Liver (tissue), 7 donors: ENCODE measurements at regions not wholly inside any gene's neighbourhood (a gene's known extent, or its start where the extent isn't known, plus 50 kb on each side); places are given as distances from the start of the nearest gene placed in this dataset.

ENCODE experiments used
- DNase-seq: peaks from one replicate; pipeline ENCODE4 v3.0.0-alpha.2; 2017; ENCODE audit warnings: low spot score
- H3K27ac ChIP-seq, 2 donors: one replicate each; pipeline ENCODE4 v1.7.0; 2013; ENCODE audit warnings: inconsistent platforms in 2 of 2, low read length in 2 of 2, control low read depth in 1 of 2, low read depth in 1 of 2, mild to moderate bottlenecking in 1 of 2
- H3K27me3 ChIP-seq, 4 donors: one replicate each; pipeline versions ENCODE4 v1.6.1 to v1.7.0; 2013; ENCODE audit warnings: low read length in 3 of 4, inconsistent platforms in 1 of 4, mild to moderate bottlenecking in 1 of 4, moderate library complexity in 1 of 4; ENCODE audit not compliant: control insufficient read depth in 4 of 4, insufficient read depth in 4 of 4
- H3K36me3 ChIP-seq, 4 donors: one replicate each; pipeline versions ENCODE4 v1.6.1 to v1.7.0; 2013; ENCODE audit warnings: low read length in 3 of 4, mild to moderate bottlenecking in 3 of 4, low read depth in 1 of 4, moderate library complexity in 1 of 4; ENCODE audit not compliant: control insufficient read depth in 4 of 4, insufficient read depth in 3 of 4
- H3K4me1 ChIP-seq, 4 donors: one replicate each; pipeline versions ENCODE4 v1.6.1 to v1.7.0; 2013; ENCODE audit warnings: low read length in 3 of 4, mild to moderate bottlenecking in 3 of 4, moderate library complexity in 1 of 4; ENCODE audit not compliant: control insufficient read depth in 4 of 4, insufficient read depth in 4 of 4
- H3K4me3 ChIP-seq, 3 donors: one replicate each; pipeline versions ENCODE4 v1.6.1 to v1.7.0; 2013; ENCODE audit warnings: low read length in 3 of 3, control low read depth in 1 of 3, low read depth in 1 of 3, mild to moderate bottlenecking in 1 of 3
- H3K9ac ChIP-seq, 2 donors: one replicate each; pipeline ENCODE4 v1.7.0; 2013; ENCODE audit warnings: low read length in 2 of 2, mild to moderate bottlenecking in 2 of 2, moderate library complexity in 2 of 2, control low read depth in 1 of 2, low read depth in 1 of 2
- H3K9me3 ChIP-seq, 4 donors: one replicate each; pipeline versions ENCODE4 v1.6.1 to v1.7.0; 2013; ENCODE audit warnings: low read length in 3 of 4; ENCODE audit not compliant: control insufficient read depth in 4 of 4
- EGR1 ChIP-seq, 2 donors: IDR thresholded peaks; 2 replicates each; pipeline ENCODE4 v1.6.1; 2016 to 2018; ENCODE audit warnings: antibody characterized with exemption in 2 of 2, low read depth in 2 of 2
- FOXA1 ChIP-seq: IDR thresholded peaks from 2 replicates; pipeline ENCODE4 v1.6.1; 2016; ENCODE audit warnings: antibody characterized with exemption
- FOXA2 ChIP-seq: IDR thresholded peaks from 2 replicates; pipeline ENCODE4 v1.6.1; 2016; ENCODE audit warnings: antibody characterized with exemption
- GABPA ChIP-seq, 2 donors: IDR thresholded peaks in 1 of 2; conservative IDR thresholded peaks in 1 of 2; 2 replicates each; pipeline ENCODE4 v1.6.1; 2016; ENCODE audit warnings: antibody characterized with exemption in 2 of 2, mild to moderate bottlenecking in 1 of 2, moderate library complexity in 1 of 2
- HNF4G ChIP-seq: IDR thresholded peaks from 2 replicates; pipeline ENCODE4 v1.6.1; 2016; ENCODE audit warnings: antibody characterized with exemption
- JUND ChIP-seq, 2 donors: IDR thresholded peaks; 2 replicates each; pipeline ENCODE4 v1.6.1; 2016; ENCODE audit warnings: antibody characterized with exemption in 2 of 2
- NR2F2 ChIP-seq: IDR thresholded peaks from 2 replicates; pipeline ENCODE4 v1.6.1; 2016; ENCODE audit warnings: antibody characterized with exemption
- RAD21 ChIP-seq, 2 donors: IDR thresholded peaks; 2 replicates each; pipeline ENCODE4 v1.6.1; 2016; ENCODE audit warnings: antibody characterized with exemption in 2 of 2, mild to moderate bottlenecking in 2 of 2
- RXRA ChIP-seq, 2 donors: IDR thresholded peaks; 2 replicates each; pipeline ENCODE4 v1.6.1; 2017 to 2018; ENCODE audit warnings: antibody characterized with exemption in 2 of 2, mild to moderate bottlenecking in 1 of 2
- TAF1 ChIP-seq: conservative IDR thresholded peaks from 2 replicates; pipeline ENCODE4 v1.6.1; 2016; ENCODE audit warnings: antibody characterized with exemption, mild to moderate bottlenecking
- YY1 ChIP-seq: IDR thresholded peaks from 2 replicates; pipeline ENCODE4 v1.6.1; 2016; ENCODE audit warnings: antibody characterized with exemption, mild to moderate bottlenecking
- WGBS: extraction: QIAGEN DNeasy Blood & Tissue Kit; methylation state at CpG from one replicate; pipeline ENCODE4 v1.1.7; 2013; 5-methylcytosine and 5-hydroxymethylcytosine counted together
- TF ChIP-seq, protein P1 (sequence below): IDR thresholded peaks from 2 replicates; pipeline ENCODE4 v1.6.1; 2016; ENCODE audit warnings: antibody characterized with exemption, mild to moderate bottlenecking
- TF ChIP-seq, protein P2 (sequence below): IDR thresholded peaks from 2 replicates; pipeline ENCODE4 v1.6.1; 2016; ENCODE audit warnings: antibody characterized with exemption
- TF ChIP-seq, protein P3 (sequence below): IDR thresholded peaks from 2 replicates; pipeline ENCODE4 v1.6.1; 2016; ENCODE audit warnings: antibody characterized with exemption
- donor health status: healthy.
- donor health status: healthy.
- donor health status: healthy.
- donor health status: healthy.

DNA sequence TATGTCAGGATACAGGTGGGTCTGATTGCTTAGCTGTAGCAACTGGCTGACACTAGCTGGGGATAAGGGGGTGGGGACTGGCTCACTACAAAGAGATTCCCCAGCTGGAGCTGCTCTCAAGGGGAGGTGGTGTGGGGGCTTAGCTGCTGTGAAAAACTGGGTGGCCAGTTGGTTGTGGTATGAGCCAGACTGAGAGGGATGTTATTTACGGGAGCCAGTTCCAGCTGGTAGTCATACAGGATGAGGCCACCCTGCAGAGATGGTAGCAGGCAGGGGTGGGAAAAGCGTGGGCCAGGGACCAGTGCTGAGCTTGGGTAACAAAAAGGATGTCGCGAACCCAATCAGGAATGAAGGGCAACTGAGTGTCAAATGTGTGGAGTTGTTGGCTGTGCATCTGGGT lies 204.0 kb upstream of the C21orf91 start (continued):
- TF ChIP-seq, protein P1, sequence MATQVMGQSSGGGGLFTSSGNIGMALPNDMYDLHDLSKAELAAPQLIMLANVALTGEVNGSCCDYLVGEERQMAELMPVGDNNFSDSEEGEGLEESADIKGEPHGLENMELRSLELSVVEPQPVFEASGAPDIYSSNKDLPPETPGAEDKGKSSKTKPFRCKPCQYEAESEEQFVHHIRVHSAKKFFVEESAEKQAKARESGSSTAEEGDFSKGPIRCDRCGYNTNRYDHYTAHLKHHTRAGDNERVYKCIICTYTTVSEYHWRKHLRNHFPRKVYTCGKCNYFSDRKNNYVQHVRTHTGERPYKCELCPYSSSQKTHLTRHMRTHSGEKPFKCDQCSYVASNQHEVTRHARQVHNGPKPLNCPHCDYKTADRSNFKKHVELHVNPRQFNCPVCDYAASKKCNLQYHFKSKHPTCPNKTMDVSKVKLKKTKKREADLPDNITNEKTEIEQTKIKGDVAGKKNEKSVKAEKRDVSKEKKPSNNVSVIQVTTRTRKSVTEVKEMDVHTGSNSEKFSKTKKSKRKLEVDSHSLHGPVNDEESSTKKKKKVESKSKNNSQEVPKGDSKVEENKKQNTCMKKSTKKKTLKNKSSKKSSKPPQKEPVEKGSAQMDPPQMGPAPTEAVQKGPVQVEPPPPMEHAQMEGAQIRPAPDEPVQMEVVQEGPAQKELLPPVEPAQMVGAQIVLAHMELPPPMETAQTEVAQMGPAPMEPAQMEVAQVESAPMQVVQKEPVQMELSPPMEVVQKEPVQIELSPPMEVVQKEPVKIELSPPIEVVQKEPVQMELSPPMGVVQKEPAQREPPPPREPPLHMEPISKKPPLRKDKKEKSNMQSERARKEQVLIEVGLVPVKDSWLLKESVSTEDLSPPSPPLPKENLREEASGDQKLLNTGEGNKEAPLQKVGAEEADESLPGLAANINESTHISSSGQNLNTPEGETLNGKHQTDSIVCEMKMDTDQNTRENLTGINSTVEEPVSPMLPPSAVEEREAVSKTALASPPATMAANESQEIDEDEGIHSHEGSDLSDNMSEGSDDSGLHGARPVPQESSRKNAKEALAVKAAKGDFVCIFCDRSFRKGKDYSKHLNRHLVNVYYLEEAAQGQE, result no peak
- no peak for TF ChIP-seq YY1
- TF ChIP-seq, protein P2, sequence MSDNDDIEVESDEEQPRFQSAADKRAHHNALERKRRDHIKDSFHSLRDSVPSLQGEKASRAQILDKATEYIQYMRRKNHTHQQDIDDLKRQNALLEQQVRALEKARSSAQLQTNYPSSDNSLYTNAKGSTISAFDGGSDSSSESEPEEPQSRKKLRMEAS, result no peak

DNA sequence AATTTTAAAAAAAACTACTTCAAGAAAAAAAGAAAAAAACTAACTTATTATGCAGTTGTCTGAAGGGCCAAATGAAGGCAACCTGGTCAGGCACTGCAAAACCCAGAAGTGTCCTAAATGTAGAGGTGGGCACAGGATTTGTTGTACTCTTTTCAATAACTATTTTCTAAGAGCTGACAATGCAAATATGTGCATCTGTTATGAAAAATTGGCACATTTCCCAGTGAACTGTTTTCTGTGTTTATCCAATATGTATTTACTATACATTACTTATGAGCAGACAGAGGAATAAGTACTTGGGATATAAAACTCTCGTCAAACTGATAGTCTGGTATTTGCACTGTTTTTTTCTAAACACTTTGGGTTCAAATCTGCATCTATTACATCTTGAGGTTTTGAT lies 188.0 kb upstream of the C21orf91 start:
- TF ChIP-seq TAF1 (no peak), FOXA2 (no peak), HNF4G (no peak), FOXA1 (no peak), EGR1 (IDR thresholded peaks at IDR 0.05; ENCODE audit: low read depth in 2 of 2) (no peak), RXRA (IDR thresholded peaks at IDR 0.05) (no peak), NR2F2 (no peak), RAD21 (IDR thresholded peaks at IDR 0.05) (no peak), JUND (IDR thresholded peaks at IDR 0.05) (no peak), GABPA (IDR thresholded peaks at IDR 0.05 in 1 of 2, conservative IDR thresholded peaks at IDR 0.05 in 1 of 2) (no peak)
- TF ChIP-seq, protein P1, result no peak
- TF ChIP-seq, protein P3, sequence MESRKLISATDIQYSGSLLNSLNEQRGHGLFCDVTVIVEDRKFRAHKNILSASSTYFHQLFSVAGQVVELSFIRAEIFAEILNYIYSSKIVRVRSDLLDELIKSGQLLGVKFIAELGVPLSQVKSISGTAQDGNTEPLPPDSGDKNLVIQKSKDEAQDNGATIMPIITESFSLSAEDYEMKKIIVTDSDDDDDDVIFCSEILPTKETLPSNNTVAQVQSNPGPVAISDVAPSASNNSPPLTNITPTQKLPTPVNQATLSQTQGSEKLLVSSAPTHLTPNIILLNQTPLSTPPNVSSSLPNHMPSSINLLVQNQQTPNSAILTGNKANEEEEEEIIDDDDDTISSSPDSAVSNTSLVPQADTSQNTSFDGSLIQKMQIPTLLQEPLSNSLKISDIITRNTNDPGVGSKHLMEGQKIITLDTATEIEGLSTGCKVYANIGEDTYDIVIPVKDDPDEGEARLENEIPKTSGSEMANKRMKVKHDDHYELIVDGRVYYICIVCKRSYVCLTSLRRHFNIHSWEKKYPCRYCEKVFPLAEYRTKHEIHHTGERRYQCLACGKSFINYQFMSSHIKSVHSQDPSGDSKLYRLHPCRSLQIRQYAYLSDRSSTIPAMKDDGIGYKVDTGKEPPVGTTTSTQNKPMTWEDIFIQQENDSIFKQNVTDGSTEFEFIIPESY, result no peak
- 45% methylated on average over 1 of the region's 1 CpG for WGBS
- no peaks in the 10 kb centered on the region for H3K27me3 ChIP-seq
- no peak overlapping the region for H3K4me3 ChIP-seq
- no peaks in the 10 kb centered on the region for H3K36me3 ChIP-seq
- H3K9ac ChIP-seq, result no peak overlapping the region
- no peak for DNase-seq
- no peak overlapping the region for H3K27ac ChIP-seq
- H3K4me1 ChIP-seq, result no peaks in the 10 kb centered on the region
- no peaks in the 10 kb centered on the region for H3K9me3 ChIP-seq
